PFSK-1 (cell line): ENCODE measurements at regions not wholly inside any gene's neighbourhood (a gene's known extent, or its start where the extent isn't known, plus 50 kb on each side); places are given as distances from the start of the nearest gene placed in this dataset.

Experiments used
- FOXP2 ChIP-seq: optimal IDR thresholded peaks from 2 replicates; pipeline ENCODE3; 2011; ENCODE audit warnings: borderline replicate concordance, control low read depth, inconsistent platforms; ENCODE audit not compliant: insufficient read depth; ENCODE audit errors: extremely low read length, extremely low read depth
- POLR2AphosphoS5 ChIP-seq: IDR thresholded peaks from 2 replicates; pipeline ENCODE4 v1.6.1; 2012; ENCODE audit warnings: low read depth, mild to moderate bottlenecking, control low read depth, low read length, moderate library complexity
- SIN3A ChIP-seq: IDR thresholded peaks from 2 replicates; pipeline ENCODE4 v1.6.1; 2012; ENCODE audit warnings: mild to moderate bottlenecking, low read length, moderate library complexity, borderline replicate concordance; ENCODE audit not compliant: insufficient read depth
- TAF1 ChIP-seq: IDR thresholded peaks from 2 replicates; pipeline ENCODE4 v1.6.1; 2012; ENCODE audit warnings: low read length, control low read depth, borderline replicate concordance; ENCODE audit not compliant: insufficient read depth
- TF ChIP-seq, protein P1 (sequence below), 2 experiments: IDR thresholded peaks; 2 replicates each; pipeline versions ENCODE4 v1.6.1 to v1.8.0; 2011 to 2012; ENCODE audit warnings: low read depth in 2 of 2, low read length in 2 of 2, control low read depth in 1 of 2, inconsistent platforms in 1 of 2, mild to moderate bottlenecking in 1 of 2, moderate library complexity in 1 of 2; ENCODE audit not compliant: insufficient read depth in 1 of 2

- TF ChIP-seq TAF1 (no peak), SIN3A (no peak), POLR2AphosphoS5 (no peak), FOXP2 (no peak)
- TF ChIP-seq, protein P1, sequence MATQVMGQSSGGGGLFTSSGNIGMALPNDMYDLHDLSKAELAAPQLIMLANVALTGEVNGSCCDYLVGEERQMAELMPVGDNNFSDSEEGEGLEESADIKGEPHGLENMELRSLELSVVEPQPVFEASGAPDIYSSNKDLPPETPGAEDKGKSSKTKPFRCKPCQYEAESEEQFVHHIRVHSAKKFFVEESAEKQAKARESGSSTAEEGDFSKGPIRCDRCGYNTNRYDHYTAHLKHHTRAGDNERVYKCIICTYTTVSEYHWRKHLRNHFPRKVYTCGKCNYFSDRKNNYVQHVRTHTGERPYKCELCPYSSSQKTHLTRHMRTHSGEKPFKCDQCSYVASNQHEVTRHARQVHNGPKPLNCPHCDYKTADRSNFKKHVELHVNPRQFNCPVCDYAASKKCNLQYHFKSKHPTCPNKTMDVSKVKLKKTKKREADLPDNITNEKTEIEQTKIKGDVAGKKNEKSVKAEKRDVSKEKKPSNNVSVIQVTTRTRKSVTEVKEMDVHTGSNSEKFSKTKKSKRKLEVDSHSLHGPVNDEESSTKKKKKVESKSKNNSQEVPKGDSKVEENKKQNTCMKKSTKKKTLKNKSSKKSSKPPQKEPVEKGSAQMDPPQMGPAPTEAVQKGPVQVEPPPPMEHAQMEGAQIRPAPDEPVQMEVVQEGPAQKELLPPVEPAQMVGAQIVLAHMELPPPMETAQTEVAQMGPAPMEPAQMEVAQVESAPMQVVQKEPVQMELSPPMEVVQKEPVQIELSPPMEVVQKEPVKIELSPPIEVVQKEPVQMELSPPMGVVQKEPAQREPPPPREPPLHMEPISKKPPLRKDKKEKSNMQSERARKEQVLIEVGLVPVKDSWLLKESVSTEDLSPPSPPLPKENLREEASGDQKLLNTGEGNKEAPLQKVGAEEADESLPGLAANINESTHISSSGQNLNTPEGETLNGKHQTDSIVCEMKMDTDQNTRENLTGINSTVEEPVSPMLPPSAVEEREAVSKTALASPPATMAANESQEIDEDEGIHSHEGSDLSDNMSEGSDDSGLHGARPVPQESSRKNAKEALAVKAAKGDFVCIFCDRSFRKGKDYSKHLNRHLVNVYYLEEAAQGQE (IDR thresholded peaks at IDR 0.05; ENCODE audit: insufficient read depth in 1 of 2, low read depth in 2 of 2, low read length in 2 of 2), result no peak
Observed at GRCh38 chr5:96601715-96602244, 60.4 kb upstream of the CAST start.

DNA sequence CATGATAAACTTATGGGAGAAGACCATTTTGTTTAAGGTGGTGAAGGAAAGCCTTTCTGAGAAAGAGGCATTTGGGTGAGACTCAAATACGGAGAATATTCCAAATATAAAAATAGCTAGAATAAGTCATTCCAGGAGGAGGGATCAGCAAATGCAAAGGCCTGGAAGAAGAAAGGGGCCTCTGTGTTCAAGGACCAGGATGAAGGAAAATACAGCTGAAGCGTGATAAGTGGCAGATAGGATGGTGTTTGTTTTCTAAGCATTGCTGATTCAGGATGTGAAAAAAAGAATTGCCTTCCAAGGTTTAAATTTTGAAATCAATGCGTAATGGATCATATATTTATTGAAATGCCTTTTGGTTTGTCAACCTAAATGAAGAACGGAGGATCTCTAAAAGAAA, 59.4 kb upstream of the CAST start:
- TF ChIP-seq POLR2AphosphoS5 (no peak), FOXP2 (no peak), SIN3A (no peak), TAF1 (no peak)
- TF ChIP-seq, protein P1 (IDR thresholded peaks at IDR 0.05; ENCODE audit: insufficient read depth in 1 of 2, low read depth in 2 of 2, low read length in 2 of 2), result no peak

- TF ChIP-seq FOXP2, result no peak
- no peak for TF ChIP-seq SIN3A
- TF ChIP-seq, protein P1 (IDR thresholded peaks at IDR 0.05; ENCODE audit: insufficient read depth in 1 of 2, low read depth in 2 of 2, low read length in 2 of 2), result no peak
- no peak for TF ChIP-seq TAF1
- no peak for TF ChIP-seq POLR2AphosphoS5
Observed at GRCh38 chr5:96605144-96605837, 56.9 kb upstream of the CAST start.

DNA sequence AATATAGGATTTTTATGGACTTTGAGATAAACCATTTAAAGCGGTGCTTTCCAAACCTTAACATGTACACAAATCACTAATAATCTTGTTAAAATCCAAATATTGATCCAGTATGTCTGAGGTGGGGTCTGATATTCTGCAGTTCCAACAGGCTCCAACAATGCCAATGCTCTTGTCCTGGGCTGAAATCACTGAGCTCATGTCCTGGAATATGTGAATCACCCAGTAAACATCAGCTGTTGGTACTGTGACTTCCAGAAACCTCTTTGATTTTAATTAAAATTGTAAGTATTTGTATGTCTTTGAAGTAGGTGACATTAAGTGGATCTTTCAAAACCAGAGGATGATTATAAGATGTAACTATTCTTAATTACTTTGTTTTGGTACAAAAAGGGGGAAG, 52.8 kb upstream of the CAST start:
- TF ChIP-seq POLR2AphosphoS5 (no peak), SIN3A (no peak), TAF1 (no peak), FOXP2 (no peak)
- TF ChIP-seq, protein P1 (IDR thresholded peaks at IDR 0.05; ENCODE audit: insufficient read depth in 1 of 2, low read depth in 2 of 2, low read length in 2 of 2), result no peak
